GM12878 (cell line): ENCODE measurements at regions not wholly inside any gene's neighbourhood (a gene's known extent, or its start where the extent isn't known, plus 50 kb on each side); places are given as distances from the start of the nearest gene placed in this dataset.

ENCODE experiments used
- ATAC-seq: fragments of 200-7000 bp; cut with Tn5 transposase; 3 replicates; pipeline ENCODE4 v1.9.1; 2020; ENCODE audit warnings: mild to moderate bottlenecking, moderate library complexity
- BruUV-seq: library from RNA; stranded (reverse); fragments of 400-500 nt; replicated peaks from 2 replicates; lab custom pipeline; 2021; lab: Mats Ljungman, UMichigan
- CTCF ChIA-PET: fragments of 300-600 bp; sonication (Branson Sonifier 250); formaldehyde crosslinking; extraction: SDS; loops from one replicate; lab custom pipeline; 2021; ENCODE audit warnings: inconsistent platforms; lab: Yijun Ruan, JAX
- POLR2A ChIA-PET: fragments of 350-600 bp; formaldehyde crosslinking; extraction: SDS; loops from one replicate; lab custom pipeline; 2021; ENCODE audit warnings: inconsistent platforms; lab: Charles Lee
- RAD21 ChIA-PET: fragments of 300-600 bp; sonication (Branson Sonifier 250); formaldehyde crosslinking; loops from one replicate; lab custom pipeline; 2023; ENCODE audit warnings: antibody characterized with exemption; ENCODE audit not compliant: unreplicated experiment; lab: Charles Lee
- SMC1A ChIA-PET: fragments of 300-600 bp; sonication (Branson Sonifier 250); formaldehyde crosslinking; loops from one replicate; lab custom pipeline; 2023; ENCODE audit not compliant: unreplicated experiment, uncharacterized antibody; lab: Charles Lee
- DNase-seq: peaks from one replicate; pipeline ENCODE4 v3.0.0-alpha.2; 2011; ENCODE audit warnings: low read depth, low spot score
- FAIRE-seq: peaks from 3 replicates; lab custom pipeline; 2011; peaks lifted over from hg19 to GRCh38; lab: Jason Lieb, UNC
- H2AFZ ChIP-seq: 2 replicates; pipeline ENCODE4 v1.6.0; 2011; ENCODE audit warnings: low read depth, low read length, control low read depth; ENCODE audit not compliant: control insufficient read depth
- H3K27ac ChIP-seq: 2 replicates; pipeline ENCODE4 v1.5.1; 2011; ENCODE audit warnings: control low read depth; ENCODE audit not compliant: control insufficient read depth, insufficient read depth
- H3K27me3 ChIP-seq, 2 experiments: replicated peaks in 1 of 2; 2 replicates each; pipeline versions ENCODE4 v1.6.0 to v1.6.1; 2011; ENCODE audit warnings: low read length in 1 of 2; ENCODE audit not compliant: control insufficient read depth in 2 of 2, insufficient read depth in 2 of 2
- H3K36me3 ChIP-seq, 2 experiments: 2 replicates each; pipeline ENCODE4 v1.5.1; 2011; ENCODE audit warnings: low read length in 1 of 2; ENCODE audit not compliant: control insufficient read depth in 2 of 2, insufficient read depth in 2 of 2
- H3K4me1 ChIP-seq: 2 replicates; pipeline ENCODE4 v1.6.1; 2011; ENCODE audit warnings: mild to moderate bottlenecking, low read length, moderate library complexity, mixed read lengths; ENCODE audit not compliant: control insufficient read depth, insufficient read depth
- H3K4me2 ChIP-seq: 2 replicates; pipeline ENCODE4 v1.6.0; 2011; ENCODE audit warnings: control low read depth; ENCODE audit not compliant: control insufficient read depth, insufficient read depth
- H3K4me3 ChIP-seq: fragments of 200-600 bp; sonication (generic); 2 replicates; pipeline ENCODE4 v1.5.1; 2016
- H3K79me2 ChIP-seq: 2 replicates; pipeline ENCODE4 v1.6.0; 2011; ENCODE audit warnings: low read length; ENCODE audit not compliant: control insufficient read depth, insufficient read depth
- H3K9ac ChIP-seq: 2 replicates; pipeline ENCODE4 v1.8.0; 2011; ENCODE audit warnings: low read length, control low read depth, mixed read lengths; ENCODE audit not compliant: control insufficient read depth, insufficient read depth
- H3K9me3 ChIP-seq: replicated peaks from 3 replicates; pipeline ENCODE4 v1.5.1; 2011; ENCODE audit warnings: mild to moderate bottlenecking, low read length; ENCODE audit not compliant: control insufficient read depth, insufficient read depth
- H4K20me1 ChIP-seq: 2 replicates; pipeline ENCODE4 v1.6.0; 2011; ENCODE audit not compliant: control insufficient read depth, insufficient read depth
- ASH2L ChIP-seq: fragments of 300-600, 200-600 bp; sonication (generic); IDR thresholded peaks from 2 replicates; pipeline ENCODE4 v1.6.1; 2017; ENCODE audit warnings: low read depth, mild to moderate bottlenecking, borderline replicate concordance
- ATF7 ChIP-seq: fragments of 450-650 bp; IDR thresholded peaks from 2 replicates; pipeline ENCODE4 v1.6.1; 2016; ENCODE audit warnings: low read depth, mild to moderate bottlenecking
- BRCA1 ChIP-seq: IDR thresholded peaks from 2 replicates; pipeline ENCODE4 v1.6.1; 2011; ENCODE audit warnings: low read depth, low read length, improper control_type of control experiment
- JUNB ChIP-seq: IDR thresholded peaks from 2 replicates; pipeline ENCODE4 v1.6.1; 2016; ENCODE audit warnings: antibody characterized with exemption, mild to moderate bottlenecking
- MEF2B ChIP-seq: fragments of 450-650 bp; IDR thresholded peaks from 2 replicates; pipeline ENCODE4 v1.6.1; 2018; ENCODE audit warnings: mild to moderate bottlenecking, moderate library complexity; ENCODE audit not compliant: partially characterized antibody, poor library complexity, severe bottlenecking
- NR2C2 ChIP-seq: IDR thresholded peaks from 2 replicates; pipeline ENCODE4 v1.6.1; 2011; ENCODE audit warnings: borderline replicate concordance, low read depth; ENCODE audit not compliant: control insufficient read depth, insufficient read length
- NR2F1 ChIP-seq: fragments of 450-650 bp; conservative IDR thresholded peaks from 2 replicates; pipeline ENCODE4 v1.6.1; 2017; ENCODE audit warnings: mild to moderate bottlenecking
- POLR2AphosphoS5 ChIP-seq: IDR thresholded peaks from 2 replicates; pipeline ENCODE4 v1.6.1; 2011; ENCODE audit warnings: mild to moderate bottlenecking, low read length, inconsistent platforms
- RFX5 ChIP-seq: IDR thresholded peaks from 2 replicates; pipeline ENCODE4 v1.6.1; 2011; ENCODE audit warnings: low read depth, low read length, improper control_type of control experiment
- SREBF2 ChIP-seq: IDR thresholded peaks from 2 replicates; pipeline ENCODE4 v1.6.1; 2012; ENCODE audit warnings: mild to moderate bottlenecking, low read length
- SUPT20H ChIP-seq: IDR thresholded peaks from 2 replicates; pipeline ENCODE4 v1.6.1; 2011; ENCODE audit warnings: low read depth, mild to moderate bottlenecking, low read length, moderate library complexity, borderline replicate concordance; ENCODE audit not compliant: control insufficient read depth
- TCF12 ChIP-seq: IDR thresholded peaks from 2 replicates; pipeline ENCODE4 v1.6.1; 2011; ENCODE audit warnings: low read depth, mild to moderate bottlenecking, low read length
- WGBS: methylation state at CpG from one replicate; pipeline ENCODE4 v1.1.6; 2016; ENCODE audit warnings: low lambda C conversion rate; ENCODE audit not compliant: insufficient replicate concordance, insufficient coverage; ENCODE audit errors: missing lambda C conversion rate; 5-methylcytosine and 5-hydroxymethylcytosine counted together
- in situ Hi-C: fragments of 300-500 bp; cut with MboI; formaldehyde crosslinking; loops from 9 replicates; pipeline ENCODE4 v1.14.3; 2018; ENCODE audit warnings: mixed read lengths
- intact Hi-C: fragments of 100-400 bp; cut with micrococcal nuclease; formaldehyde crosslinking; loops from one replicate; pipeline ENCODE4 v1.14.2; 2022; ENCODE audit not compliant: unreplicated experiment
- TF ChIP-seq, protein P1 (sequence below): fragments of 450-650 bp; IDR thresholded peaks from 2 replicates; pipeline ENCODE4 v1.6.1; 2017; ENCODE audit warnings: antibody characterized with exemption, mild to moderate bottlenecking, moderate library complexity
- TF ChIP-seq, protein P2 (sequence below): fragments of 450-650 bp; IDR thresholded peaks from 2 replicates; pipeline ENCODE4 v1.6.1; 2016; ENCODE audit warnings: mild to moderate bottlenecking
- TF ChIP-seq, protein P3 (sequence below): IDR thresholded peaks from 2 replicates; pipeline ENCODE4 v1.6.1; 2011; ENCODE audit warnings: low read depth, low read length, improper control_type of control experiment, borderline replicate concordance
- TF ChIP-seq, protein P4 (sequence below): fragments of 450-650 bp; IDR thresholded peaks from 2 replicates; pipeline ENCODE4 v1.6.1; 2016; ENCODE audit warnings: mild to moderate bottlenecking
- TF ChIP-seq, protein P5 (sequence below): fragments of 450-650 bp; IDR thresholded peaks from 2 replicates; pipeline ENCODE4 v1.6.1; 2017; ENCODE audit warnings: low read depth, mild to moderate bottlenecking, moderate library complexity

DNA sequence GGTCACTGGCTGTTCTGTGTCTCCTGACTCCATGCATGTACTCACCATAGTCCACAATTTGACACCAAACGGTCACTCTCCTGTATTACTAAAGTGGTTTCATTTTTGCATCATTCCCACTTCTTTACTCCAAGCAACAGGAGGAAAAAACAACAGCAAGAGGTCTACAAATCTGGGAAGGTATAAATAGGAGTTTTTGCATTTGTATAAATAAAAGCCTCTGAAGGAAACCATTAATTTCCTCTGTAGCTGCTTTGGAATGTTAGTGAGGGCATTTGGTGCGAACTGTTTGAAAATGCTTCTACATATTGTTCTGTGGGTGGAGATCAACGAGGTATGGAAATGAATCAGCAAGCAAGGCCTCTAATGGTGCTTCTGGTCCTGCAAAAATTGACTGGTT is 148.5 kb upstream of the DLX2 start (continued):
- TF ChIP-seq, protein P1, sequence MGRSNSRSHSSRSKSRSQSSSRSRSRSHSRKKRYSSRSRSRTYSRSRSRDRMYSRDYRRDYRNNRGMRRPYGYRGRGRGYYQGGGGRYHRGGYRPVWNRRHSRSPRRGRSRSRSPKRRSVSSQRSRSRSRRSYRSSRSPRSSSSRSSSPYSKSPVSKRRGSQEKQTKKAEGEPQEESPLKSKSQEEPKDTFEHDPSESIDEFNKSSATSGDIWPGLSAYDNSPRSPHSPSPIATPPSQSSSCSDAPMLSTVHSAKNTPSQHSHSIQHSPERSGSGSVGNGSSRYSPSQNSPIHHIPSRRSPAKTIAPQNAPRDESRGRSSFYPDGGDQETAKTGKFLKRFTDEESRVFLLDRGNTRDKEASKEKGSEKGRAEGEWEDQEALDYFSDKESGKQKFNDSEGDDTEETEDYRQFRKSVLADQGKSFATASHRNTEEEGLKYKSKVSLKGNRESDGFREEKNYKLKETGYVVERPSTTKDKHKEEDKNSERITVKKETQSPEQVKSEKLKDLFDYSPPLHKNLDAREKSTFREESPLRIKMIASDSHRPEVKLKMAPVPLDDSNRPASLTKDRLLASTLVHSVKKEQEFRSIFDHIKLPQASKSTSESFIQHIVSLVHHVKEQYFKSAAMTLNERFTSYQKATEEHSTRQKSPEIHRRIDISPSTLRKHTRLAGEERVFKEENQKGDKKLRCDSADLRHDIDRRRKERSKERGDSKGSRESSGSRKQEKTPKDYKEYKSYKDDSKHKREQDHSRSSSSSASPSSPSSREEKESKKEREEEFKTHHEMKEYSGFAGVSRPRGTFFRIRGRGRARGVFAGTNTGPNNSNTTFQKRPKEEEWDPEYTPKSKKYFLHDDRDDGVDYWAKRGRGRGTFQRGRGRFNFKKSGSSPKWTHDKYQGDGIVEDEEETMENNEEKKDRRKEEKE: no peak
- TF ChIP-seq BRCA1: no peak
- no peak for TF ChIP-seq RFX5
- TF ChIP-seq ATF7: no peak
- no peak for TF ChIP-seq NR2C2
- no peak for TF ChIP-seq MEF2B

DNA sequence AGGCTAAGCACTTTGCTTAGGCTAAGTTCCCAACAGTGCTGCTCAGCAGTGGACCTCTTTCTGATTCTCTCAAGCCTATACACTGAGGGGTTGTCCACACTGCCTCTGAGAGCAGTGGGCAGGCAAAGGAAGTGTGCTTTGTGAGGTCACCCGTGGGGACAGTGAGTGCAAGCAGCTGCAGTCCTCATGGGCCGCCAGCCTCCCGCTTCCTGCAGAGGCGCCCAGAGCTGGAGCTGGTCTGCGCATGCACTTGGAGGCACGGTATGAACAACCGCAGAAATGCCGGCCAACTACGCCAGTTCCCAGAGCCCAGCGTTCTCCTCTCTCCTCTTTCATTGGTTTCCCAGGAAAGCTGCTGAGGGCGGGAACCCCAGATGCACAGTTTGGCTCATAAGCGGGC is 149.5 kb upstream of the DLX2 start:
- Histone ChIP-seq H3K4me3 (no peak overlapping the region), H3K9ac (no peak overlapping the region), H3K9me3 (no peaks in the 10 kb centered on the region), H3K36me3 (no peaks in the 10 kb centered on the region), H3K27me3 (no peaks in the 10 kb centered on the region), H2AFZ (no peak overlapping the region), H3K4me2 (no peak overlapping the region), H3K4me1 (no peaks in the 10 kb centered on the region), H3K27ac (no peak overlapping the region), H3K79me2 (no peaks in the 10 kb centered on the region), H4K20me1 (no peaks in the 10 kb centered on the region)
- no peak for ATAC-seq
- 73% methylated on average over 12 of the region's 12 CpGs for WGBS
- RAD21 ChIA-PET: no interaction called here
- no peak for DNase-seq
- POLR2A ChIA-PET: no interaction called here
- no peak for FAIRE-seq
- BruUV-seq: no TSS peak
- CTCF ChIA-PET: no interaction called here
- intact Hi-C loops: no loop called here
- SMC1A ChIA-PET: no interaction called here
- in situ Hi-C loops: no loop called here
- TF ChIP-seq, protein P2, sequence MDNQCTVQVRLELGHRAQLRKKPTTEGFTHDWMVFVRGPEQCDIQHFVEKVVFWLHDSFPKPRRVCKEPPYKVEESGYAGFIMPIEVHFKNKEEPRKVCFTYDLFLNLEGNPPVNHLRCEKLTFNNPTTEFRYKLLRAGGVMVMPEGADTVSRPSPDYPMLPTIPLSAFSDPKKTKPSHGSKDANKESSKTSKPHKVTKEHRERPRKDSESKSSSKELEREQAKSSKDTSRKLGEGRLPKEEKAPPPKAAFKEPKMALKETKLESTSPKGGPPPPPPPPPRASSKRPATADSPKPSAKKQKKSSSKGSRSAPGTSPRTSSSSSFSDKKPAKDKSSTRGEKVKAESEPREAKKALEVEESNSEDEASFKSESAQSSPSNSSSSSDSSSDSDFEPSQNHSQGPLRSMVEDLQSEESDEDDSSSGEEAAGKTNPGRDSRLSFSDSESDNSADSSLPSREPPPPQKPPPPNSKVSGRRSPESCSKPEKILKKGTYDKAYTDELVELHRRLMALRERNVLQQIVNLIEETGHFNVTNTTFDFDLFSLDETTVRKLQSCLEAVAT: no peak
- TF ChIP-seq NR2F1: no peak
- TF ChIP-seq TCF12: no peak
- TF ChIP-seq SREBF2: no peak
- TF ChIP-seq SUPT20H: no peak
- TF ChIP-seq POLR2AphosphoS5: no peak
- TF ChIP-seq ASH2L: no peak
- no peak for TF ChIP-seq JUNB
- TF ChIP-seq, protein P3, sequence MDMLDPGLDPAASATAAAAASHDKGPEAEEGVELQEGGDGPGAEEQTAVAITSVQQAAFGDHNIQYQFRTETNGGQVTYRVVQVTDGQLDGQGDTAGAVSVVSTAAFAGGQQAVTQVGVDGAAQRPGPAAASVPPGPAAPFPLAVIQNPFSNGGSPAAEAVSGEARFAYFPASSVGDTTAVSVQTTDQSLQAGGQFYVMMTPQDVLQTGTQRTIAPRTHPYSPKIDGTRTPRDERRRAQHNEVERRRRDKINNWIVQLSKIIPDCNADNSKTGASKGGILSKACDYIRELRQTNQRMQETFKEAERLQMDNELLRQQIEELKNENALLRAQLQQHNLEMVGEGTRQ: no peak
- TF ChIP-seq, protein P4, sequence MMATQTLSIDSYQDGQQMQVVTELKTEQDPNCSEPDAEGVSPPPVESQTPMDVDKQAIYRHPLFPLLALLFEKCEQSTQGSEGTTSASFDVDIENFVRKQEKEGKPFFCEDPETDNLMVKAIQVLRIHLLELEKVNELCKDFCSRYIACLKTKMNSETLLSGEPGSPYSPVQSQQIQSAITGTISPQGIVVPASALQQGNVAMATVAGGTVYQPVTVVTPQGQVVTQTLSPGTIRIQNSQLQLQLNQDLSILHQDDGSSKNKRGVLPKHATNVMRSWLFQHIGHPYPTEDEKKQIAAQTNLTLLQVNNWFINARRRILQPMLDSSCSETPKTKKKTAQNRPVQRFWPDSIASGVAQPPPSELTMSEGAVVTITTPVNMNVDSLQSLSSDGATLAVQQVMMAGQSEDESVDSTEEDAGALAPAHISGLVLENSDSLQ: no peak
- TF ChIP-seq, protein P5, sequence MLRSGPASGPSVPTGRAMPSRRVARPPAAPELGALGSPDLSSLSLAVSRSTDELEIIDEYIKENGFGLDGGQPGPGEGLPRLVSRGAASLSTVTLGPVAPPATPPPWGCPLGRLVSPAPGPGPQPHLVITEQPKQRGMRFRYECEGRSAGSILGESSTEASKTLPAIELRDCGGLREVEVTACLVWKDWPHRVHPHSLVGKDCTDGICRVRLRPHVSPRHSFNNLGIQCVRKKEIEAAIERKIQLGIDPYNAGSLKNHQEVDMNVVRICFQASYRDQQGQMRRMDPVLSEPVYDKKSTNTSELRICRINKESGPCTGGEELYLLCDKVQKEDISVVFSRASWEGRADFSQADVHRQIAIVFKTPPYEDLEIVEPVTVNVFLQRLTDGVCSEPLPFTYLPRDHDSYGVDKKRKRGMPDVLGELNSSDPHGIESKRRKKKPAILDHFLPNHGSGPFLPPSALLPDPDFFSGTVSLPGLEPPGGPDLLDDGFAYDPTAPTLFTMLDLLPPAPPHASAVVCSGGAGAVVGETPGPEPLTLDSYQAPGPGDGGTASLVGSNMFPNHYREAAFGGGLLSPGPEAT: no peak
